ENCODE measurements at regions not wholly inside any gene's neighbourhood (a gene's known extent, or its start where the extent isn't known, plus 50 kb on each side); places are given as distances from the start of the nearest gene placed in this dataset.

GRCh38 chr6:92779746-92780145 lies 639.6 kb downstream of the EPHA7 start:
- no peaks in the 10 kb centered on the region for H3K9me3 ChIP-seq (ENCODE audit: control insufficient read depth, low read depth, low read length)
- no peak for DNase-seq
- H3K56ac ChIP-seq (ENCODE audit: insufficient read length, low read depth, low read length) = no peak overlapping the region
- no peaks in the 10 kb centered on the region for H3K36me3 Mint-ChIP-seq (ENCODE audit: insufficient read depth in 1 of 3, low read depth in 3 of 3)
- H2BK5ac ChIP-seq (ENCODE audit: insufficient read length, low read length) = no peak overlapping the region
- no peak overlapping the region for H3K23ac ChIP-seq (ENCODE audit: insufficient read length, low read depth, low read length)
- no peak overlapping the region for H2AK5ac ChIP-seq (ENCODE audit: insufficient read length, low read length)
- no peak overlapping the region for H4K91ac ChIP-seq (ENCODE audit: insufficient read length, low read depth, low read length)
- no peak for TF ChIP-seq CTCF (conservative IDR thresholded peaks at IDR 0.05)
- H3K79me1 ChIP-seq (ENCODE audit: insufficient read depth, low read depth, low read length, poor library complexity, severe bottlenecking) = no peaks in the 10 kb centered on the region
- no peaks in the 10 kb centered on the region for H4K20me1 ChIP-seq (ENCODE audit: control insufficient read depth, insufficient read depth, insufficient read length)
- H3K27me3 Mint-ChIP-seq (ENCODE audit: low read depth) = no peaks in the 10 kb centered on the region
- no peak overlapping the region for H3K9ac ChIP-seq (ENCODE audit: extremely low read depth, insufficient read length, low read length)
- no peak overlapping the region for H3K4me2 ChIP-seq (ENCODE audit: insufficient read depth, insufficient read length, low read length)
- H2AFZ ChIP-seq (ENCODE audit: low read length) = no peak overlapping the region
- no peaks in the 10 kb centered on the region for H3K27me3 ChIP-seq (ENCODE audit: insufficient read depth, low read length)
- H3K79me2 ChIP-seq (ENCODE audit: insufficient read depth, low read length) = no peaks in the 10 kb centered on the region
- H3K18ac ChIP-seq (ENCODE audit: insufficient read length, low read depth, low read length) = no peak overlapping the region
- WGBS (ENCODE audit: extremely low coverage, insufficient read length, low lambda C conversion rate) = no CpG with 5 or more reads among the region's 1 CpG
- H3K23me2 ChIP-seq (ENCODE audit: insufficient read length, low read depth, low read length, poor library complexity, severe bottlenecking) = no peaks in the 10 kb centered on the region
- H3K4me1 ChIP-seq (ENCODE audit: insufficient read depth, low read length) = no peaks in the 10 kb centered on the region
- no peak overlapping the region for H2BK20ac ChIP-seq (ENCODE audit: low read depth, low read length, poor library complexity, severe bottlenecking)
- no peak overlapping the region for H2BK15ac ChIP-seq (ENCODE audit: low read depth, low read length)
- no peak overlapping the region for H3K14ac ChIP-seq (ENCODE audit: insufficient read depth, low read length)
- H2BK120ac ChIP-seq (ENCODE audit: low read depth, low read length, poor library complexity, severe bottlenecking) = no peak overlapping the region
- H3K4ac ChIP-seq (ENCODE audit: low read depth, low read length) = no peak overlapping the region
- H3T11ph ChIP-seq (ENCODE audit: low read length) = no peak overlapping the region
- H2BK12ac ChIP-seq (ENCODE audit: insufficient read length, low read depth, low read length) = no peak overlapping the region
- H3K9me3 Mint-ChIP-seq = no peaks in the 10 kb centered on the region
- H4K8ac ChIP-seq (replicated peaks; ENCODE audit: insufficient read length, low read depth, low read length) = no peak overlapping the region
- no peak overlapping the region for H3K27ac Mint-ChIP-seq
- no peak overlapping the region for H3K4me3 Mint-ChIP-seq
- no peak overlapping the region for H4K5ac ChIP-seq (ENCODE audit: insufficient read length, low read depth, low read length)
- H3K27ac ChIP-seq (ENCODE audit: insufficient read length, low read depth, low read length) = no peak overlapping the region
- H3K4me1 Mint-ChIP-seq = peaks cover 13 to 14% of the 10 kb centered on the region in 2 experiments

Measured in H9 (cell line).